ENCODE measurements at regions not wholly inside any gene's neighbourhood (a gene's known extent, or its start where the extent isn't known, plus 50 kb on each side); places are given as distances from the start of the nearest gene placed in this dataset.
"Not testable (repeated sequence)": the region's sequence is repeated elsewhere in the genome, so short reads cannot be mapped to it uniquely, and the experiment has no call there.

- no peak for DNase-seq
- peaks cover 51% of the 10 kb centered on the region for H3K4me1 Mint-ChIP-seq (ENCODE audit: low read depth)
- H3K27me3 Mint-ChIP-seq (ENCODE audit: insufficient read depth): no peaks in the 10 kb centered on the region
- no peak overlapping the region for H3K27ac Mint-ChIP-seq
- no peak overlapping the region for H3K4me3 Mint-ChIP-seq
- no peaks in the 10 kb centered on the region for H3K9me3 Mint-ChIP-seq
- no peaks in the 10 kb centered on the region for H3K36me3 Mint-ChIP-seq (ENCODE audit: low read depth)
- TF ChIP-seq CTCF (IDR thresholded peaks at IDR 0.05): no peak
These were observed 92.8 kb downstream of the SEC16B start for GRCh38 chr1:177877086-177877485.

GRCh38 chr1:177873238-177873637, 96.6 kb downstream of the SEC16B start:
- 0 out of 2 replicates have a peak, but pooled peaks cover 5% of the 10 kb centered on the region for H3K9me3 Mint-ChIP-seq
- DNase-seq: peak; percentile 89
- TF ChIP-seq CTCF (IDR thresholded peaks at IDR 0.05): no peak
- H3K4me3 Mint-ChIP-seq: peak overlapping the region; percentile 81
- H3K27me3 Mint-ChIP-seq (ENCODE audit: insufficient read depth): no peaks in the 10 kb centered on the region
- peak overlapping the region; percentile 86 for H3K27ac Mint-ChIP-seq
- H3K36me3 Mint-ChIP-seq (ENCODE audit: low read depth): no peaks in the 10 kb centered on the region
- peaks cover 57% of the 10 kb centered on the region for H3K4me1 Mint-ChIP-seq (ENCODE audit: low read depth)

GRCh38 chr1:177872308-177872900, 97.5 kb downstream of the SEC16B start:
- H3K9me3 Mint-ChIP-seq: 0 out of 2 replicates have a peak, but pooled peaks cover 5% of the 10 kb centered on the region

GRCh38 chr1:177871613-177872307, 98.1 kb downstream of the SEC16B start:
- Mint-ChIP-seq H3K27ac (no peak overlapping the region), H3K9me3 (0 out of 2 replicates have a peak, but pooled peaks cover 5% of the 10 kb centered on the region), H3K27me3 (ENCODE audit: insufficient read depth) (no peaks in the 10 kb centered on the region), H3K36me3 (ENCODE audit: low read depth) (no peaks in the 10 kb centered on the region), H3K4me1 (ENCODE audit: low read depth) (peaks cover 62% of the 10 kb centered on the region), H3K4me3 (no peak overlapping the region)
- no peak for DNase-seq
- no peak for TF ChIP-seq CTCF (IDR thresholded peaks at IDR 0.05)

More at GRCh38 chr1:177872308-177872900, 97.5 kb downstream of the SEC16B start:
- Mint-ChIP-seq H3K4me1 (ENCODE audit: low read depth) (peaks cover 62% of the 10 kb centered on the region), H3K27ac (peak overlapping the region; percentile 86), H3K27me3 (ENCODE audit: insufficient read depth) (no peaks in the 10 kb centered on the region), H3K36me3 (ENCODE audit: low read depth) (no peaks in the 10 kb centered on the region), H3K4me3 (peak overlapping the region; percentile 81)
- no peak for DNase-seq
- TF ChIP-seq CTCF (IDR thresholded peaks at IDR 0.05): no peak

GRCh38 chr1:177869586-177869985, 100.3 kb downstream of the SEC16B start:
- Mint-ChIP-seq H3K27ac (peak overlapping the region; percentile 52; the same call in 1 of the 2 replicates), H3K4me1 (ENCODE audit: low read depth) (peaks cover 61% of the 10 kb centered on the region), H3K27me3 (ENCODE audit: insufficient read depth) (no peaks in the 10 kb centered on the region), H3K36me3 (ENCODE audit: low read depth) (no peaks in the 10 kb centered on the region), H3K9me3 (0 out of 2 replicates have a peak, but pooled peaks cover 5% of the 10 kb centered on the region), H3K4me3 (no peak overlapping the region)
- DNase-seq: no peak
- no peak for TF ChIP-seq CTCF (IDR thresholded peaks at IDR 0.05)

GRCh38 chr1:177869011-177869410, 100.8 kb downstream of the SEC16B start:
- H3K27me3 Mint-ChIP-seq (ENCODE audit: insufficient read depth); H3K9me3 Mint-ChIP-seq; H3K36me3 Mint-ChIP-seq (ENCODE audit: low read depth); H3K4me3 Mint-ChIP-seq: not testable (repeated sequence)
- H3K4me1 Mint-ChIP-seq (ENCODE audit: low read depth): peaks cover 62% of the 10 kb centered on the region
- peak; percentile 86 for DNase-seq
- peak overlapping the region; percentile 31; the same call in 1 of the 2 replicates for H3K27ac Mint-ChIP-seq
